Thyroid gland (tissue), 4 donors: ENCODE measurements at regions not wholly inside any gene's neighbourhood (a gene's known extent, or its start where the extent isn't known, plus 50 kb on each side); places are given as distances from the start of the nearest gene placed in this dataset.
A peak's percentile ranks its signal among the peaks of the same experiment; 100 is the strongest.

Experiments used
- DNase-seq, 2 donors: peaks; one replicate each; pipeline ENCODE4 v3.0.0-alpha.2; 2019
- H3K27ac ChIP-seq, 3 donors: fragments of 200-600 bp; sonication (generic); 1 replicate in 2 of 3; 2 replicates in 1 of 3; pipeline ENCODE4 v1.5.1; 2016 to 2019; ENCODE audit warnings: mild to moderate bottlenecking in 1 of 3, moderate library complexity in 1 of 3
- H3K27me3 ChIP-seq: fragments of 200-600 bp; sonication (generic); one replicate; pipeline ENCODE4 v1.5.1; 2019
- H3K36me3 ChIP-seq, 2 donors: fragments of 200-600 bp; sonication (generic); one replicate each; pipeline ENCODE4 v1.5.1; 2016 to 2019
- H3K4me1 ChIP-seq, 2 donors: fragments of 200-600 bp; sonication (generic); one replicate each; pipeline ENCODE4 v1.5.1; 2017 to 2019
- H3K4me3 ChIP-seq, 3 donors: fragments of 200-600 bp; sonication (generic); replicated peaks in 1 of 3; 1 replicate in 2 of 3; 2 replicates in 1 of 3; pipeline ENCODE4 v1.5.1; 2016; ENCODE audit warnings: mild to moderate bottlenecking in 1 of 3
- H3K9me3 ChIP-seq: fragments of 200-600 bp; sonication (generic); one replicate; pipeline ENCODE4 v1.5.1; 2017
- CTCF ChIP-seq, 6 experiments: fragments of 200-600 bp in 3 of 6; fragments of 450-650 bp in 3 of 6; sonication (generic) in 3 of 6; IDR thresholded peaks; one replicate each; pipeline ENCODE4 v1.5.1; 2016 to 2019; ENCODE audit warnings: antibody characterized with exemption in 6 of 6, mild to moderate bottlenecking in 2 of 6, inconsistent platforms in 1 of 6, moderate library complexity in 1 of 6
- POLR2A ChIP-seq, 2 donors: fragments of 450-650 bp; IDR thresholded peaks; one replicate each; pipeline ENCODE4 v1.6.1; 2017; ENCODE audit warnings: antibody characterized with exemption in 2 of 2, mild to moderate bottlenecking in 2 of 2, moderate library complexity in 1 of 2
- WGBS, 2 donors: methylation state at CpG; one replicate each; pipeline ENCODE4 v1.1.5; 2017; 5-methylcytosine and 5-hydroxymethylcytosine counted together
- intact Hi-C: fragments of 100-400 bp; cut with DNase I; formaldehyde crosslinking; loops from one replicate; pipeline ENCODE4 v1.15.1; 2023

GRCh38 chr2:182541268-182541667 is 114.4 kb upstream of the PDE1A start:
- DNase-seq: no peak
- Histone ChIP-seq H3K36me3 (no peaks in the 10 kb centered on the region), H3K27me3 (no peaks in the 10 kb centered on the region), H3K9me3 (no peaks in the 10 kb centered on the region), H3K27ac (no peak overlapping the region), H3K4me3 (no peak overlapping the region), H3K4me1 (no peaks in the 10 kb centered on the region)
- TF ChIP-seq POLR2A (IDR thresholded peaks at IDR 0.05): no peak
- TF ChIP-seq CTCF (IDR thresholded peaks at IDR 0.05): no peak
- intact Hi-C loops: no loop called here

- H3K27me3 ChIP-seq: no peaks in the 10 kb centered on the region
- intact Hi-C loops: no loop called here
- no peak overlapping the region for H3K27ac ChIP-seq
- no peak for DNase-seq
- no peaks in the 10 kb centered on the region for H3K36me3 ChIP-seq
- TF ChIP-seq CTCF (IDR thresholded peaks at IDR 0.05) (no peak), POLR2A (IDR thresholded peaks at IDR 0.05) (no peak)
- no peak overlapping the region for H3K4me3 ChIP-seq
- 78 to 87% methylated on average over 6 of the region's 6 CpGs for WGBS, 2 donors
- H3K9me3 ChIP-seq: no peaks in the 10 kb centered on the region
- H3K4me1 ChIP-seq: no peaks in the 10 kb centered on the region
Observed at GRCh38 chr2:182542501-182543258, 115.8 kb upstream of the PDE1A start.

DNA sequence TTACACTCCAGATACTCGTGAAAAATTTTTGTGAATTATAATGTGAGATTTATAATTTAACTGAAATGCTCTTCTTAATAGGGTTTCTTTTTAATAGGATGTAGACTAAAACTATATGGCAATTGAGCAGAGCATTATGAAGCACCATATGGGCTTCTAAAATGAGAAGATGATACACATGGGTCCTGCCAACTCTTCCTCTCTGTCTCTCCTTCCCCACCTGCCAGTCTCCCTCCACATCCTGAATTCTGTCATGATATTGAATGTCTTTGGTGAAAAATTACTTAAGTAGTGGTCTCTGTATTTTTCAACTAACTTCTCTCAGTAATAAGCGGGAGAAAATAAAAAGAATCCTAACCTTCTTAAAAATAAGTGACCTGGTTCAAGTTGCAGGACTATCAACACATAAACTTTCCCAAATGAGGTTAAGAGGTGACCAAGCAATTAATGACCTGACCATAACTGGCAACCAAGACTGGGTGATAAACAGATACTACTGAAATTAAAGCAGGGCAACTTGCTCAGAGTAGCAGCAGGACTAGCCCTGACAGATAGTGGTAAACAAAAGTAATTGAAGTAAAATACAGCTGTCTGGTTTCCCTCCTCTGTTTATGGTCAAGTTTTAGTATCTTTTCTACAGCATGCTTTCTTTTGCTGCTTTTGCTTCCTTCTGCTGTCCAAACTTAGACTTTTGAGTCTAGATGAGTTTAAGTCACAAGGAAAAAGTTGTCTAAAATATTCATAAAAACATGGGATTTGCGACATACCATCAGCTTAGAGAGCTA is 117.1 kb upstream of the PDE1A start:
- intact Hi-C loops: no loop called here
- H3K27me3 ChIP-seq: no peaks in the 10 kb centered on the region
- H3K9me3 ChIP-seq: no peaks in the 10 kb centered on the region
- no peak overlapping the region for H3K27ac ChIP-seq
- no peak overlapping the region for H3K4me3 ChIP-seq
- 94 to 96% methylated on average over 3 of the region's 3 CpGs for WGBS, 2 donors
- no peaks in the 10 kb centered on the region for H3K36me3 ChIP-seq
- no peak for TF ChIP-seq POLR2A (IDR thresholded peaks at IDR 0.05)
- TF ChIP-seq CTCF (IDR thresholded peaks at IDR 0.05): no peak
- no peak for DNase-seq
- H3K4me1 ChIP-seq: peaks cover 0 to 6% of the 10 kb centered on the region in 2 donors

GRCh38 chr2:182545420-182546167 is 118.8 kb upstream of the PDE1A start:
- DNase-seq: no peak
- H3K27ac ChIP-seq: no peak overlapping the region
- no peaks in the 10 kb centered on the region for H3K27me3 ChIP-seq
- no peaks in the 10 kb centered on the region for H3K36me3 ChIP-seq
- H3K4me3 ChIP-seq: no peak overlapping the region
- TF ChIP-seq POLR2A (IDR thresholded peaks at IDR 0.05): no peak
- peaks cover 0 to 6% of the 10 kb centered on the region in 2 donors for H3K4me1 ChIP-seq
- WGBS, 2 donors: 75% methylated on average over 3 of the region's 3 CpGs
- intact Hi-C loops: no loop called here
- no peaks in the 10 kb centered on the region for H3K9me3 ChIP-seq

DNA sequence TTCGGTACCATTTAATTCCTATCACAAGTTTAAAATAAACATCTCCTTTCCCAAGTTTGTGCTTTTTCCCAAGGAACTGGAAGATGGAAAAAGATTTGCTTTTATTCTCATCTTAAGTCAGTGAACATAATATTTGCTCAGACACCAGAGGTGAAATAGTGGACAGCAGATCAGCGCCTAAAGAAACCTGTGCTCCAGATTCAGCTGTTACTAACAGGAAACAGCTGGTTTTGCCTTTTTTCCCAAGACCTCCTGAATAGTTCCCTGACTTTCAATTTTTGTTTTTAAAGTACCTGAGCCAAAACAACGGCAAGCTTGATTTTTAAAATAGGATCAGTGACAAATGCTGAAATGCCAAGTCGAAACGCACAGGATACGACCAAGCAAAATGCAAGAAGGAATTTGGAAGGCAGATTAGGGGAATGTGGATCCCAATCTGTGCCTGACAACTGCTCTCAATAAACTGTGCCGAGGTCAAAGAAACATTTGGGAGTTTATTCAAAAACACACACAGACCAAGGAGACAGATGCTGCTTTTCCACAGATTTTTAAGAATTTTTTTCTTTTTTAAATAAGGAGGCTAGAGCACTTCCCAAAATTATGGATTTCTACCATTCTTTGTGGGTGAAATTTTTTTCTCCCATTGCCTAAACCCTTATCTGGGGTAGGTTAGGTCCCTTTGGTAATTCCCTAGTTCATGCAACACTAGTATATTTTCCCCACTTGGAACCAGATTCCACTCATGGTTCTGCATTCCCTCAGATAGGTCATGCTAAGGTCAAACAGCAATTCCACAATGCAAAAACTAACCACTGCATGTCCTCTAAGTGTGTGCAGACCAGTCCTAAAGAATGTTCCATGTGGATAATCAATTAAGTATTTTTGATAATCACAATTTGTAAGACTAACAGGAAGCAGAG is 121.5 kb upstream of the PDE1A start:
- 60 to 67% methylated on average over 7 of the region's 7 CpGs for WGBS, 2 donors
- Histone ChIP-seq H3K4me3 (no peak overlapping the region), H3K36me3 (no peaks in the 10 kb centered on the region), H3K4me1 (peaks cover 0 to 6% of the 10 kb centered on the region in 2 donors), H3K9me3 (no peaks in the 10 kb centered on the region), H3K27ac (peak overlapping the region in 1 of 3 donors; percentile 0), H3K27me3 (no peaks in the 10 kb centered on the region)
- intact Hi-C loops: no loop called here
- no peak for TF ChIP-seq CTCF (IDR thresholded peaks at IDR 0.05)
- TF ChIP-seq POLR2A (IDR thresholded peaks at IDR 0.05): no peak
- DNase-seq: no peak
